Uterus (tissue), 3 donors: ENCODE measurements at regions not wholly inside any gene's neighbourhood (a gene's known extent, or its start where the extent isn't known, plus 50 kb on each side); places are given as distances from the start of the nearest gene placed in this dataset.

Experiments
- DNase-seq, 2 donors: peaks; one replicate each; pipeline ENCODE4 v3.0.0-alpha.2; 2019 to 2020
- H3K27ac ChIP-seq, 2 donors: fragments of 200-600 bp; sonication (generic); 1 replicate in 1 of 2; 2 replicates in 1 of 2; pipeline ENCODE4 v1.5.1; 2016 to 2018
- H3K27me3 ChIP-seq, 2 donors: fragments of 200-600 bp; sonication (generic); one replicate each; pipeline ENCODE4 v1.5.1; 2018 to 2019; ENCODE audit warnings: control low read depth in 1 of 2
- H3K36me3 ChIP-seq, 2 donors: fragments of 200-600 bp; sonication (generic); one replicate each; pipeline ENCODE4 v1.5.1; 2019; ENCODE audit warnings: control low read depth in 1 of 2
- H3K4me1 ChIP-seq, 2 donors: fragments of 200-600 bp; sonication (generic); one replicate each; pipeline ENCODE4 v1.5.1; 2018 to 2019; ENCODE audit warnings: control low read depth in 1 of 2
- H3K4me3 ChIP-seq, 2 donors: fragments of 200-600 bp; sonication (generic); 1 replicate in 1 of 2; 2 replicates in 1 of 2; pipeline ENCODE4 v1.5.1; 2018 to 2019; ENCODE audit warnings: mild to moderate bottlenecking in 1 of 2
- H3K9me3 ChIP-seq, 2 donors: fragments of 200-600 bp; sonication (generic); one replicate each; pipeline ENCODE4 v1.5.1; 2019; ENCODE audit warnings: control low read depth in 1 of 2
- POLR2A ChIP-seq, 2 donors: fragments of 450-650 bp; IDR thresholded peaks; one replicate each; pipeline ENCODE4 v1.6.1; 2016; ENCODE audit warnings: antibody characterized with exemption in 2 of 2, mild to moderate bottlenecking in 1 of 2, moderate library complexity in 1 of 2
- intact Hi-C: fragments of 100-400 bp; cut with DNase I; formaldehyde crosslinking; loops from one replicate; pipeline ENCODE4 v1.15.1; 2023; ENCODE audit warnings: low total_unique reads
- TF ChIP-seq, protein P1 (sequence below), 4 experiments: fragments of 200-600 bp in 2 of 4; fragments of 450-650 bp in 2 of 4; sonication (generic) in 2 of 4; IDR thresholded peaks; one replicate each; pipeline ENCODE4 v1.5.1; 2016 to 2019; ENCODE audit warnings: antibody characterized with exemption in 4 of 4, mild to moderate bottlenecking in 2 of 4, moderate library complexity in 1 of 4
- donor health status: DM: yes; HTN: yes; CAD: no.

DNA sequence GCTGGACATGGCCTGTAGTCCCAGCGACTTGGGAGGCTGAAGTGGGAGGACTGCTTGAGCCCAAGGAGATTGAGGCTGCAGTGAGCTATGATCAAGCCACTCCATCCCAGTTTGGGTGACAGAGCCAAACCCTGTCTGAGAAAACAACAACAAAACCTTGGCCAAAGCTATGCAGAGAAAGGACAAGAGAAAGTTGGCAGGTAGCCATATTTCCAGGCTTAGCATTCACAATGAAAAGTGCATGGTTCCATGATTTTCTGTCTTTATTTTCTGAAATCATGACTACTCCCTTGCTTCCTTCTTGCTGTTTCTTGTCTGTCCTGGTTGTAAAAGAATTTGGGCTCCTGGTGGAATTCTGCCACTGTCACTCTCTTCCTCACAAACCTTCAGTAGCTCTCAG is 284.6 kb upstream of the C2CD4B start:
- no peak overlapping the region for H3K27ac ChIP-seq
- no peak for TF ChIP-seq POLR2A (IDR thresholded peaks at IDR 0.05)
- TF ChIP-seq, protein P1, sequence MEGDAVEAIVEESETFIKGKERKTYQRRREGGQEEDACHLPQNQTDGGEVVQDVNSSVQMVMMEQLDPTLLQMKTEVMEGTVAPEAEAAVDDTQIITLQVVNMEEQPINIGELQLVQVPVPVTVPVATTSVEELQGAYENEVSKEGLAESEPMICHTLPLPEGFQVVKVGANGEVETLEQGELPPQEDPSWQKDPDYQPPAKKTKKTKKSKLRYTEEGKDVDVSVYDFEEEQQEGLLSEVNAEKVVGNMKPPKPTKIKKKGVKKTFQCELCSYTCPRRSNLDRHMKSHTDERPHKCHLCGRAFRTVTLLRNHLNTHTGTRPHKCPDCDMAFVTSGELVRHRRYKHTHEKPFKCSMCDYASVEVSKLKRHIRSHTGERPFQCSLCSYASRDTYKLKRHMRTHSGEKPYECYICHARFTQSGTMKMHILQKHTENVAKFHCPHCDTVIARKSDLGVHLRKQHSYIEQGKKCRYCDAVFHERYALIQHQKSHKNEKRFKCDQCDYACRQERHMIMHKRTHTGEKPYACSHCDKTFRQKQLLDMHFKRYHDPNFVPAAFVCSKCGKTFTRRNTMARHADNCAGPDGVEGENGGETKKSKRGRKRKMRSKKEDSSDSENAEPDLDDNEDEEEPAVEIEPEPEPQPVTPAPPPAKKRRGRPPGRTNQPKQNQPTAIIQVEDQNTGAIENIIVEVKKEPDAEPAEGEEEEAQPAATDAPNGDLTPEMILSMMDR (IDR thresholded peaks at IDR 0.05) = no peak
- DNase-seq = no peak

DNA sequence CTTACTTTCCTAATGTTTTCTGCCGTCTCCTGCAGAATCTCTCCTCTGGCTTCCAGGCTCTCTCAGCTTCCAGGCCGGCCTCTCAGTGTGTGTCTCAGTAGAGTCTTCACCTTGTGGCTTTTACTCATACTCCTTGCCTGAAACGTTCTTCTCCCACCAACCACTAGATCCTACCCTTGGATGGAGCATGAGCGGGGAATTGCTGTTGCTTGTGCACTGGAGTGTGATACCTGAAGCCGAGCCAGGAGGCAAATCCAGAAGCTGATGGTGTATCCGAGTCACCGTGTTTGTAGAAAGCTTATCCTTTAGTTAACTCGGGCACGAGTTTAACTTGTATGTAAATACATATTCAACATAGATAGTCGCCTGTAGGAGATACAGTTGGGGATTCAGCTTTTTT is 285.0 kb upstream of the C2CD4B start:
- intact Hi-C loops = no loop called here
- Histone ChIP-seq H3K27me3 (no peaks in the 10 kb centered on the region), H3K27ac (no peak overlapping the region), H3K9me3 (no peaks in the 10 kb centered on the region), H3K36me3 (no peaks in the 10 kb centered on the region), H3K4me1 (no peaks in the 10 kb centered on the region), H3K4me3 (no peak overlapping the region)
- TF ChIP-seq, protein P1 (IDR thresholded peaks at IDR 0.05) = no peak
- TF ChIP-seq POLR2A (IDR thresholded peaks at IDR 0.05) = no peak
- no peak for DNase-seq

More for the DNA sequence above, 284.6 kb upstream of the C2CD4B start:
- Histone ChIP-seq H3K27me3 (no peaks in the 10 kb centered on the region), H3K4me3 (no peak overlapping the region), H3K4me1 (no peaks in the 10 kb centered on the region), H3K36me3 (no peaks in the 10 kb centered on the region), H3K9me3 (no peaks in the 10 kb centered on the region)
- intact Hi-C loops = no loop called here

DNA sequence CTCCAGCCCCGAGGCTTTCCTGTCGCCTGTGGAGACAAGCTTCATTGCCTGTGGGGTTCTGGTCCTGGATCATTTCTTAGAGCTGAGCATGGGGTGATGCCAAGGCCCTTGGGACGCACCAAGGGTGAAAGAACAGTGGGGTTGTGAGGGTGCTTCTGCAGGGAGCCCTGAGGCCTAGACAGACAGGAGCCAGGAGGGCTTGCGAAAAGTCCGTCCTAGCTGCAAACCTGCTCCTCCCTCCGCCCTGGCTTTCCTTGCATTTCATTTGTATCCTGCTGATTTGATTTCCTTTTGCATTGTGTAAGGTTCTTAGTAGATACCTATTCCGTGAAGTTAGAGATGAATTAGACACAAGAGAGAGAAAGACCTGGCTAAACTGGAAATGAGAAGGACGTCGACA is 286.9 kb upstream of the C2CD4B start:
- Histone ChIP-seq H3K4me1 (no peaks in the 10 kb centered on the region), H3K27me3 (no peaks in the 10 kb centered on the region), H3K4me3 (no peak overlapping the region), H3K36me3 (no peaks in the 10 kb centered on the region), H3K27ac (no peak overlapping the region), H3K9me3 (no peaks in the 10 kb centered on the region)
- TF ChIP-seq POLR2A (IDR thresholded peaks at IDR 0.05) = no peak
- TF ChIP-seq, protein P1 (IDR thresholded peaks at IDR 0.05) = no peak
- no peak for DNase-seq
- intact Hi-C loops = no loop called here

DNA sequence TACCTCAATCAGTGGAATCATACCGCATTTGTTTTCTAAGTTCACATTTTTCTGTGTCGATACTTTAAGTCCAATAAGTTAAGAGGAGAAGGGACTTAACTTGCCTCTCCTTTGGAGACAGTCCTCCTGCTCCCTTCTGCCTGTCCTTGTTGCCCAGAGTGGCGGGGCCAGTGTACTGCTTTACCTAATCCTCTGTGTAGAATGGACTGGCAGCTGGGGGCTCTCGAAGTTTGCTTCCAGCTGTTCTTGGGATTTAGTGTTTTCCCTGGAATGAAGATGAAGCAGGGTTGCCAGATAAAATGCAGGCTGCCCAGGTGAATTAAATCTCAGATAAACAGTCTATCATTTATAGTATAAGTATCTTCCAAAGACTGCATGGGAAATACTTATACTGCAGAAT is 287.6 kb upstream of the C2CD4B start:
- H3K4me1 ChIP-seq = no peaks in the 10 kb centered on the region
- DNase-seq = no peak
- TF ChIP-seq POLR2A (IDR thresholded peaks at IDR 0.05) = no peak
- TF ChIP-seq, protein P1 (IDR thresholded peaks at IDR 0.05) = no peak
- no peaks in the 10 kb centered on the region for H3K27me3 ChIP-seq
- intact Hi-C loops = no loop called here
- no peaks in the 10 kb centered on the region for H3K36me3 ChIP-seq
- H3K9me3 ChIP-seq = no peaks in the 10 kb centered on the region
- no peak overlapping the region for H3K4me3 ChIP-seq
- no peak overlapping the region for H3K27ac ChIP-seq

DNA sequence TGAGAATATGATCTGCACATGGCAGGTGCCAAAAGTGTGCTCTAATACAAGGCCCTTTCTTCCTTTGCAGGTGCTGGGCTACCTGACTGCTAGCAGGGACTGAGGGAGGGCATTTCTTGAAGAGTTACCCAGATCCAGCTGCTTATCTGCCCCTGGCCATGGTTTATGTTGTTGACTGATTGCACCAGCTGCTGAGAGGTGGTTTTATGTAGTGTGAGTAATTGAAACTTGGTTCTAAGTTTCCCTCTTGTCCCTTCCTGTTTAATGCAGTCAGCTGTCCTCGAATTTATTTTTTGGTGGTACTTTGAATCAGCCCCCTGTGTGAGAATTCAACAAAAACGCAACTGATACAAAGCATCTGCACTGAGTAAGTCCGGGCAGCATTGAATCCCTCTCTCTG is 288.3 kb upstream of the C2CD4B start:
- Histone ChIP-seq H3K9me3 (no peaks in the 10 kb centered on the region), H3K4me1 (no peaks in the 10 kb centered on the region), H3K27ac (no peak overlapping the region), H3K36me3 (no peaks in the 10 kb centered on the region), H3K4me3 (no peak overlapping the region), H3K27me3 (no peaks in the 10 kb centered on the region)
- TF ChIP-seq, protein P1 (IDR thresholded peaks at IDR 0.05) = no peak
- TF ChIP-seq POLR2A (IDR thresholded peaks at IDR 0.05) = no peak
- DNase-seq = no peak
- intact Hi-C loops = no loop called here
